ENCODE measurements at regions not wholly inside any gene's neighbourhood (a gene's known extent, or its start where the extent isn't known, plus 50 kb on each side); places are given as distances from the start of the nearest gene placed in this dataset.

DNA sequence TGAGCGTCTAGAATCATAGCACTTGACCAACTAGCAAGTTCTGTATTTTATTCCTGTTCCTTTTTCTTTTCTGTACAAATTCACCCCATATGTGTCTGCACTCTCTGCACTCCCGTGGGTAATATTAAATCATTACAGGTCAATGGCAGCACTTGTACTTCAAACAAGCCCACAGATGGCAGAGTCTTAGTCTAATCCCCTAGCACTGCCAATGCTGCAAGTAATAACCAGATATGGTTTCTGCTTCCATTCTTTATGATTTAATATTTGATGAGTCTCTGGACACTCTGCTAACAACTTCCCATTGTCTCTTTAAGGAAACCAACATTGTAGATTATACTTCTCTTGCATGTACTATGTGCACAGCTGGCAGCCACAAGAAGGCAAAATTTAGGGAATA is 343.8 kb upstream of the CHD1 start:
- no peaks in the 10 kb centered on the region for H3K9me3 ChIP-seq (replicated peaks; ENCODE audit: low read length)
- H3K4me3 ChIP-seq (ENCODE audit: low read length) = no peak overlapping the region
- H3K4me1 ChIP-seq (ENCODE audit: control insufficient read depth, insufficient read depth, low read length) = no peaks in the 10 kb centered on the region
- H3K9ac ChIP-seq (ENCODE audit: low read depth, low read length) = no peak overlapping the region
- no peaks in the 10 kb centered on the region for H3K36me3 ChIP-seq (ENCODE audit: insufficient read depth, low read length)
- H3K4me2 ChIP-seq (ENCODE audit: low read length) = no peak overlapping the region
- no peaks in the 10 kb centered on the region for H3K27me3 ChIP-seq (ENCODE audit: control insufficient read depth, insufficient read depth, low read length)

DNA sequence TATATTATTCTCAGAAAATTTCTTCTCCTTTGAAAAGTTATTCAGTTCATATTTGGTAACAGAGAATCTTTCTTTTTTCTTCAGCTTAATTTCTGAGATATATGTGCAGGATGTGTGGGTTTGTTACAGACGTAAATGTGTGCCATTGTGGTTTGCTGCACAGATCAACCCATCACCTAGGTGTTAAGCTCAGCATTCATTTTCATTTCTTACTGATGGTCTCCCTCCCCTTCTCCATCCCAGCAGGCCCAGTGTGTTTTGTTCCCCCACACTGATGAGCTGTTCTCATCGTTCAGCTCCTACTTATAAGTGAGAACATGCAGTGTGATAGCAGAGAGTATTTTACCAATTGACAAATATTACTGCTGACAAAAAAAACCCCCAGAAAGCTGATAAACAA is 330.0 kb upstream of the CHD1 start:
- no peaks in the 10 kb centered on the region for H3K36me3 ChIP-seq (ENCODE audit: insufficient read depth, low read length)
- H3K4me1 ChIP-seq (ENCODE audit: control insufficient read depth, insufficient read depth, low read length) = no peaks in the 10 kb centered on the region
- H3K9ac ChIP-seq (ENCODE audit: low read depth, low read length) = no peak overlapping the region
- no peak overlapping the region for H3K4me3 ChIP-seq (ENCODE audit: low read length)
- no peaks in the 10 kb centered on the region for H3K9me3 ChIP-seq (replicated peaks; ENCODE audit: low read length)
- H3K27me3 ChIP-seq (ENCODE audit: control insufficient read depth, insufficient read depth, low read length) = no peaks in the 10 kb centered on the region
- no peak overlapping the region for H3K4me2 ChIP-seq (ENCODE audit: low read length)

DNA sequence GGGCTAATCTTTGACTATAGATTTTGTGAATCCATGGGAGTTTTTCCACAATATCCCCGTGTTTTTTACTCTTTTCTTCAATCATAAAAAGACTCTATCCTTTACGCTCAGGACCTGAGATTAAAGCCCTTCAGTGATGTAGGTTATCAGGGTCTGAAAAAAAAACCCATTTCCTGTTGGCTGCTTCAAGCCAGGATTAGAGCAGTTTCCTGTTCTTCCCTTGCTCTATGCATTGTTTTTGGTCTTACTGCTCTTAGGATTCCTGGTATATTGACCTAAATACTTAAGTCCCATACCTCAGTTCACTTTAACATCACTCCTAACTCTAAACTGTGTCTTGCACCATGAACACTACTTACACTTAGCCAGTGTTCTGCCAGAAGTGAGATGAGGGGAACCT is 319.3 kb upstream of the CHD1 start:
- no peaks in the 10 kb centered on the region for H3K9me3 ChIP-seq (replicated peaks; ENCODE audit: low read length)
- no peak overlapping the region for H3K9ac ChIP-seq (ENCODE audit: low read depth, low read length)
- H3K36me3 ChIP-seq (ENCODE audit: insufficient read depth, low read length) = no peaks in the 10 kb centered on the region
- H3K4me2 ChIP-seq (ENCODE audit: low read length) = no peak overlapping the region
- no peak overlapping the region for H3K4me3 ChIP-seq (ENCODE audit: low read length)
- H3K27me3 ChIP-seq (ENCODE audit: control insufficient read depth, insufficient read depth, low read length) = no peaks in the 10 kb centered on the region
- H3K4me1 ChIP-seq (ENCODE audit: control insufficient read depth, insufficient read depth, low read length) = no peaks in the 10 kb centered on the region

DNA sequence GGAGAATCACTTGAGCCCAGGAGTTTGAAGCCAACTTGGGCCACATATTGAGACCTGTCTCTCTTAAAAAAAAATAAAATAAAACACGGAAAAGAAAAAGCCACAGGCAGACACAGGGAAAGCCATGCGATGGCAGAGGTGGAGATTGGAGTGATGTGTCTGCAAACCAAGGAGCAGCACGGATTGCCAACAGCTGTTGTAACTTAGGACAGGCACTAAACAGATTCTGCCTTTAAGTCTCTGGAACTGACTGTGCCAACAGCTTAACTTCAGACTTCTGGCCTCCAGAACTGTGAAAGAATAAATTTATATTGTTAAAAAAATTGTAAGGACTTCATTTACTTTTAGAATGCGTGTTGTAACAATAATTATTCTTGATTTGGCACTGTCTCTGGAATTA is 318.5 kb upstream of the CHD1 start:
- H3K4me1 ChIP-seq (ENCODE audit: control insufficient read depth, insufficient read depth, low read length) = no peaks in the 10 kb centered on the region
- H3K9ac ChIP-seq (ENCODE audit: low read depth, low read length) = no peak overlapping the region
- H3K4me2 ChIP-seq (ENCODE audit: low read length) = no peak overlapping the region
- H3K27me3 ChIP-seq (ENCODE audit: control insufficient read depth, insufficient read depth, low read length) = no peaks in the 10 kb centered on the region
- no peak overlapping the region for H3K4me3 ChIP-seq (ENCODE audit: low read length)
- H3K36me3 ChIP-seq (ENCODE audit: insufficient read depth, low read length) = no peaks in the 10 kb centered on the region
- H3K9me3 ChIP-seq (replicated peaks; ENCODE audit: low read length) = no peaks in the 10 kb centered on the region

DNA sequence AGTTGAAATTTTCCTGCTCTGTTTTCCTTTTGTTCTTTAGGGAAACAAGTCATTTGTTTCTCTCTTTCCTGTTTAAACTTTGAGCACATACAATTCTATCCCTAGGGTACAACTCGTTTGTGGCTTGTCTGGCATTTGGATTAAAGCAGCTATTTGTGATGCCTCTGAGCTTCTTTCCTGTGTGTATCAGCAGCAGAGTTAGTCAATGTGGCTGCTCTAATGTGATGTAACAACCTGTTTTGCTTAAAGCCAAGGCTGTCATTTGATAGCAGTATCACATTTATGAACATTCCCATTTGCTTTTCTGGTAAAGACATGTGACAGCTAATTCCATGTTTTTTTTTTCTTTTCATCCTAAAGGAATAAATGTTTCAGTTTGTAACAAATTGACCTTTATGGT is 314.3 kb upstream of the CHD1 start:
- no peaks in the 10 kb centered on the region for H3K9me3 ChIP-seq (replicated peaks; ENCODE audit: low read length)
- H3K4me1 ChIP-seq (ENCODE audit: control insufficient read depth, insufficient read depth, low read length) = no peaks in the 10 kb centered on the region

DNA sequence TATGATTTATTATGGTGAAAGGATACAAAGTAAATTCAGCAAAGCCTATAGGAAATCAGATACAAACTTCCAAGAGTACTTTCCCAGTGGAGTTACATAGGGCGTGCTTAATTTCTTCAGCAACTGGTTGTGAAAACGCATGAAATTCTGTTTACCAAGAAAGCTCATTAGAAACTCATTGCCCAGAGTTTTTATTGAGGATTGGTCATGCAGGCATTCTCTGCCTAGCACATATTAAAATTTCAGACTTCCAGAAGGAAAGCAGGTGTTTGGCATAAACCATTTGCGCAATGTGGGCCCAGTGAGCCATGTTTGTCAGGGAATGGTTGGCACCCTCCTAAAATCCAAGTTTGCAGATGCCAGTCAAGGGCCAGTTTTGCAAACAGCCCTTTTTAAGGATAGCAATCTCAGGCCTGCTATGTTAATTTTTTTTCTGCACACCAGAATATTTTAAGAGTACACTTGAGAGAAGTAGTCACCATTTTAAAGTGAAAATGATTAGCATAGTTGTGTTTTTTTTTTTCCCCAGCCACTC is 311.1 kb upstream of the CHD1 start:
- Histone ChIP-seq H3K27me3 (ENCODE audit: control insufficient read depth, insufficient read depth, low read length) (no peaks in the 10 kb centered on the region), H3K36me3 (ENCODE audit: insufficient read depth, low read length) (no peaks in the 10 kb centered on the region)

More for the DNA sequence above, 314.3 kb upstream of the CHD1 start:
- H3K4me2 ChIP-seq (ENCODE audit: low read length) = no peak overlapping the region
- H3K4me3 ChIP-seq (ENCODE audit: low read length) = no peak overlapping the region
- H3K9ac ChIP-seq (ENCODE audit: low read depth, low read length) = no peak overlapping the region
- no peaks in the 10 kb centered on the region for H3K36me3 ChIP-seq (ENCODE audit: insufficient read depth, low read length)
- no peaks in the 10 kb centered on the region for H3K27me3 ChIP-seq (ENCODE audit: control insufficient read depth, insufficient read depth, low read length)

DNA sequence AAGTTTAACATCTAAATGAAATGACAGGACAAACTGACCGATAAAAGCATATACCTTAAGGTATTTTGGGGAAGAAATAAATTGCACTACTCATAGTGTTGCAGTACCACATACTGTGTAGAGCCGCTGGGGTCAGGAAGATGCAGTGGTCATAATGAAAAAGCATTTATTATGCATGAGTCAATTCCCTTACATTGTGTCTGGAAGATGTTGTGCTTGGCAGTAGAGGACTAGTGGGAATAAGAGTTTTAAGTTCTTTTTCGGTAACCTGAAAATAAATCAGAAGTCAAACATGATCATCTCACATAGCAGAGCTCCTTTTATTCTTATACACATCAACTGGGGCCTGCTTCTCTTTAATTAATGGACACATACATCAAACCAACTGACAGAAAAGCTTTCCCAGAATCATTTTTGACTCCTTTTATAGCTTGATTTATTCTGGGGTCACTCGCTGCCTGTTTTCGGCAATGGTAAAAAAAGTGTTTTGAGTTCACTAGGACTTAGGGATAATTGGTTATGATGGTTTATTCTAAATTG is 262.5 kb upstream of the CHD1 start:
- Histone ChIP-seq H3K9ac (ENCODE audit: low read depth, low read length) (no peak overlapping the region), H3K4me2 (ENCODE audit: low read length) (no peak overlapping the region), H3K27me3 (ENCODE audit: control insufficient read depth, insufficient read depth, low read length) (no peaks in the 10 kb centered on the region), H3K4me3 (ENCODE audit: low read length) (no peak overlapping the region), H3K9me3 (replicated peaks; ENCODE audit: low read length) (no peaks in the 10 kb centered on the region), H3K36me3 (ENCODE audit: insufficient read depth, low read length) (no peaks in the 10 kb centered on the region), H3K4me1 (ENCODE audit: control insufficient read depth, insufficient read depth, low read length) (no peaks in the 10 kb centered on the region)

More for the DNA sequence above, 311.1 kb upstream of the CHD1 start:
- Histone ChIP-seq H3K4me1 (ENCODE audit: control insufficient read depth, insufficient read depth, low read length) (no peaks in the 10 kb centered on the region), H3K9me3 (replicated peaks; ENCODE audit: low read length) (no peaks in the 10 kb centered on the region), H3K4me3 (ENCODE audit: low read length) (no peak overlapping the region), H3K4me2 (ENCODE audit: low read length) (no peak overlapping the region), H3K9ac (ENCODE audit: low read depth, low read length) (no peak overlapping the region)

DNA sequence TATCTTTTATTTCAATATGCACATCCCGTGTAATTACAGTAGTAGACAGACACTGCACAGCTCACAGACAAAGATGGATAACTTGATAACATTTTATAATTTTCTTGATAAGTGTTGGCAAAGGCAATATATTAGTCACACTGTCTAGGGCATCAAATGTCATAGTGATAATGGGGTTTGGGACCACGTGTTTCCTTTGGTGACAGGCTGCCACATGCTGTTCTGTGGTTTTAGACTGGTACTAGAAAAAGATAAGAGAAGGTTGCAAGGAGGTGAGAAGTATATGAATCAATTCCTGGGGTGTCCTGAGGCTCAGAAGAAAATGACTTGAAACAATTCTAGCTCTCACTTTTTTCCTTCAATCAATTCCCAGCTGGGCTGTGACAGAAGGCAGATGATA is 258.8 kb upstream of the CHD1 start:
- Histone ChIP-seq H3K4me1 (ENCODE audit: control insufficient read depth, insufficient read depth, low read length) (no peaks in the 10 kb centered on the region), H3K36me3 (ENCODE audit: insufficient read depth, low read length) (no peaks in the 10 kb centered on the region), H3K4me2 (ENCODE audit: low read length) (no peak overlapping the region), H3K27me3 (ENCODE audit: control insufficient read depth, insufficient read depth, low read length) (no peaks in the 10 kb centered on the region), H3K4me3 (ENCODE audit: low read length) (no peak overlapping the region), H3K9me3 (replicated peaks; ENCODE audit: low read length) (no peaks in the 10 kb centered on the region), H3K9ac (ENCODE audit: low read depth, low read length) (no peak overlapping the region)

DNA sequence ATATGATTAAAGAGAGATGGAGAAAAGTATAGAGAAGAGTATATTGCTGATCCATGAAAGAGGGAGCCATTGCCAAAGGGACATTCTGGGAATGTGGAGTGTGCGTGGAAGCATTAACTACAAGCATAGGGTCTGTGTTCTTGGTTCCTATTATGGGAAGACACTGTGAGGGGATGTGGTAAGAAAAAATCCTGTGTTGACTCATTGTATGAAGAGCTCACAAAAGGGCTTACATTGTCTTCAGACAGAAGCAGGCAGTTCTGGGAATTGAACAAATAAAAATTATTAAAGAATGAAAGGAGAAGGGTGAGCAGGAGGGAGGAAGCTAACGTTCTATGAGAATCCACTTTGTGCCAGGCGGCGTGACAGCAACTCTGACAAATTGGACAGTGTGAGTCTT is 250.4 kb upstream of the CHD1 start:
- H3K4me2 ChIP-seq (ENCODE audit: low read length) = no peak overlapping the region
- no peaks in the 10 kb centered on the region for H3K27me3 ChIP-seq (ENCODE audit: control insufficient read depth, insufficient read depth, low read length)
- H3K4me1 ChIP-seq (ENCODE audit: control insufficient read depth, insufficient read depth, low read length) = no peaks in the 10 kb centered on the region
- no peaks in the 10 kb centered on the region for H3K36me3 ChIP-seq (ENCODE audit: insufficient read depth, low read length)
- no peak overlapping the region for H3K4me3 ChIP-seq (ENCODE audit: low read length)
- H3K9me3 ChIP-seq (replicated peaks; ENCODE audit: low read length) = no peaks in the 10 kb centered on the region
- no peak overlapping the region for H3K9ac ChIP-seq (ENCODE audit: low read depth, low read length)

DNA sequence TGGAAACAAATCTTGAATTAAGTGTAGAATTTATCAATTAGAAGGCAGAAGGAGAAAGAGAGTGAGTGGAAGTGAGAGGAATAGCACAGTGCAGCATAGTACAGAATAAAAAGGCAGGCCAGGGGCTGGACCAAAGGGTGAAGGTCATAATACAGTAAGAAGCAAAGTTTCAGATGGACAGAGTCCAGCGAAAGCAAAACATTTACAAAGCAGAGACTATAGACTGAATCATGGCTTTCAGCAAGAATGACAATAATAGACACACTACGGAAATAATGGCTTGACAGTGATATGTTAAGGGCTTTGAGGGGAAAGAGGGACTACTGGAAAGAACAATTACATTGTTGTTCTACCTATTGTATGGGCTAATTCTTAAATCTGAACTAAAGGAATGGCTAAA is 249.0 kb upstream of the CHD1 start:
- H3K9me3 ChIP-seq (replicated peaks; ENCODE audit: low read length) = no peaks in the 10 kb centered on the region
- H3K9ac ChIP-seq (ENCODE audit: low read depth, low read length) = no peak overlapping the region

DNA sequence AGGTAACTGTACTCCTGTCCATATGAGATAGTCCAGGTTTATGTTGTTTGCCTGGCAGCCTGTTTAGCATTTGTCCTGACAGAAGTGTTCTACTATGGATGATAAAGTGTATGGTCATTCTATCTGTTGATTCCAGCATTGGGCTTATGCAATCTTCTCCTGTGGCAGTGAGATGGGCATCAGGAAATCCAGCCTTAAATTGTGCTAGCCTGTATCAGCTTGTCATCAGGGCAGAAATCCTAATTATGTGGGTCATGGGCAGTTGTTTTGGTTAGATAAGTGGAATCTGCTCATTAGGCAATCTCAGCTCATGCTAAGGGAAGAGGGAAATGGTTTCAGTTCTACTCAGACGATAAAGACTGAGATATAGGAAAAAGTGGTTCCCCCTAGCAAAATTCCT is 247.4 kb upstream of the CHD1 start:
- no peaks in the 10 kb centered on the region for H3K4me1 ChIP-seq (ENCODE audit: control insufficient read depth, insufficient read depth, low read length)
- no peaks in the 10 kb centered on the region for H3K9me3 ChIP-seq (replicated peaks; ENCODE audit: low read length)
- H3K27me3 ChIP-seq (ENCODE audit: control insufficient read depth, insufficient read depth, low read length) = no peaks in the 10 kb centered on the region
- H3K9ac ChIP-seq (ENCODE audit: low read depth, low read length) = no peak overlapping the region
- no peak overlapping the region for H3K4me2 ChIP-seq (ENCODE audit: low read length)
- H3K4me3 ChIP-seq (ENCODE audit: low read length) = no peak overlapping the region
- H3K36me3 ChIP-seq (ENCODE audit: insufficient read depth, low read length) = no peaks in the 10 kb centered on the region

More for the DNA sequence above, 249.0 kb upstream of the CHD1 start:
- Histone ChIP-seq H3K27me3 (ENCODE audit: control insufficient read depth, insufficient read depth, low read length) (no peaks in the 10 kb centered on the region), H3K36me3 (ENCODE audit: insufficient read depth, low read length) (no peaks in the 10 kb centered on the region), H3K4me2 (ENCODE audit: low read length) (no peak overlapping the region), H3K4me3 (ENCODE audit: low read length) (no peak overlapping the region), H3K4me1 (ENCODE audit: control insufficient read depth, insufficient read depth, low read length) (no peaks in the 10 kb centered on the region)

DNA sequence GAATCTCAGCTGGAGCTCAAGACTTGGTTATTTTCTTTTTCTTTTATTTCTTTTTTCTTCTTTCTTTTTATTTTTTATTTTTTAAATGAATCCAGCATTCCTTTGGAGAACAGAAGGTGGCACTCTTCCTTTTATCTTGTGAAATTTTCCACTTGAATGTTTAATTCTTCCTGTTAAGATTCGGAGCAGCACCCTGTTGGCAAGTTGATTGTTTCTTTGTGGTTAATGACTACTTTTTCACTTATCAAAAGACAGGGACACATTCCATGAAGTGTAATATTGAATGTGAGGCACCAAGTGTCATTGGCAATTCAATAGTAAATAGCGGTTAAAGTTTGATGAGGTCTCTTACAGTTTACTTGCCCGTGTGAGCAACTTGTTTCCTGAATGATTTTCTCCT is 240.5 kb upstream of the CHD1 start:
- H3K36me3 ChIP-seq (ENCODE audit: insufficient read depth, low read length) = no peaks in the 10 kb centered on the region

More for the DNA sequence above, 240.5 kb upstream of the CHD1 start:
- Histone ChIP-seq H3K9ac (ENCODE audit: low read depth, low read length) (no peak overlapping the region), H3K9me3 (replicated peaks; ENCODE audit: low read length) (no peaks in the 10 kb centered on the region), H3K4me1 (ENCODE audit: control insufficient read depth, insufficient read depth, low read length) (no peaks in the 10 kb centered on the region), H3K4me2 (ENCODE audit: low read length) (peak overlapping the region; percentile 69), H3K27me3 (ENCODE audit: control insufficient read depth, insufficient read depth, low read length) (no peaks in the 10 kb centered on the region), H3K4me3 (ENCODE audit: low read length) (no peak overlapping the region)

Data from skeletal muscle satellite cell (primary cell).